Caco-2 (cell line): ENCODE measurements at regions not wholly inside any gene's neighbourhood (a gene's known extent, or its start where the extent isn't known, plus 50 kb on each side); places are given as distances from the start of the nearest gene placed in this dataset.

Experiments
- BruUV-seq: library from RNA; stranded (reverse); fragments of 400-500 nt; replicated peaks from 2 replicates; lab custom pipeline; 2021; lab: Mats Ljungman, UMichigan
- CTCF ChIA-PET: fragments of 300-600 bp; sonication (Branson Sonifier 250); formaldehyde crosslinking; loops from one replicate; lab custom pipeline; 2022; ENCODE audit warnings: antibody characterized with exemption; lab: Charles Lee
- POLR2A ChIA-PET: fragments of 300-600 bp; sonication (Branson Sonifier 250); formaldehyde crosslinking; loops from one replicate; lab custom pipeline; 2022; ENCODE audit warnings: antibody characterized with exemption; lab: Charles Lee
- DNase-seq, 2 experiments: peaks; one replicate each; pipeline versions ENCODE4 v3.0.0 to v3.0.0-alpha.2; 2020 to 2022
- H3K27me3 ChIP-seq: replicated peaks from 2 replicates; pipeline ENCODE4 v1.6.0; 2011; ENCODE audit warnings: low read length; ENCODE audit not compliant: control insufficient read depth, insufficient read depth
- H3K36me3 ChIP-seq: 2 replicates; pipeline ENCODE4 v1.5.1; 2011; ENCODE audit warnings: low read length; ENCODE audit not compliant: control insufficient read depth, insufficient read depth
- H3K4me1 ChIP-seq: fragments of 250-450 bp; sonication (Bioruptor Pico); 2 replicates; pipeline ENCODE4 v1.5.1; 2020; ENCODE audit warnings: mild to moderate bottlenecking
- H3K4me3 ChIP-seq: 2 replicates; pipeline ENCODE4 v1.5.1; 2011; ENCODE audit warnings: low read depth, mild to moderate bottlenecking, control low read depth, low read length
- H3K9me3 ChIP-seq: fragments of 250-450 bp; sonication (Bioruptor Pico); 2 replicates; pipeline ENCODE4 v1.5.1; 2020; ENCODE audit warnings: mild to moderate bottlenecking, moderate library complexity
- H3K27ac Mint-ChIP-seq: one replicate; pipeline ENCODE4 v1.8.0; 2022; ENCODE audit warnings: mixed read lengths; ENCODE audit not compliant: unreplicated experiment
- H3K27me3 Mint-ChIP-seq: one replicate; pipeline ENCODE4 v1.8.0; 2022; ENCODE audit warnings: mixed read lengths; ENCODE audit not compliant: insufficient read depth, unreplicated experiment
- H3K36me3 Mint-ChIP-seq: one replicate; pipeline ENCODE4 v1.8.0; 2022; ENCODE audit warnings: mild to moderate bottlenecking, mixed read lengths; ENCODE audit not compliant: insufficient read depth, unreplicated experiment
- H3K4me1 Mint-ChIP-seq: one replicate; pipeline ENCODE4 v1.8.0; 2022; ENCODE audit warnings: low read depth, mixed read lengths; ENCODE audit not compliant: unreplicated experiment
- H3K4me3 Mint-ChIP-seq: one replicate; pipeline ENCODE4 v1.8.0; 2022; ENCODE audit warnings: mild to moderate bottlenecking, moderate library complexity, mixed read lengths; ENCODE audit not compliant: unreplicated experiment
- H3K9me3 Mint-ChIP-seq: one replicate; pipeline ENCODE4 v1.8.0; 2022; ENCODE audit warnings: mixed read lengths; ENCODE audit not compliant: unreplicated experiment
- intact Hi-C: fragments of 100-400 bp; cut with micrococcal nuclease; formaldehyde crosslinking; loops from one replicate; pipeline ENCODE4 v1.10.0; 2022; ENCODE audit not compliant: unreplicated experiment
- TF ChIP-seq, protein P1 (sequence below), 2 experiments: fragments of 200-600 bp in 1 of 2; IDR thresholded peaks; 1 replicate in 1 of 2; 2 replicates in 1 of 2; pipeline versions ENCODE4 v1.5.1 to v1.8.0; 2011 to 2022; ENCODE audit warnings: antibody characterized with exemption in 1 of 2, control low read depth in 1 of 2, inconsistent platforms in 1 of 2, low read depth in 1 of 2, low read length in 1 of 2, mild to moderate bottlenecking in 1 of 2, moderate library complexity in 1 of 2; ENCODE audit not compliant: insufficient read depth in 1 of 2, severe bottlenecking in 1 of 2, unreplicated experiment in 1 of 2

GRCh38 chr22:46088541-46089311, 61.6 kb upstream of the PPARA start:
- H3K4me1 Mint-ChIP-seq: peaks cover 1% of the 10 kb centered on the region
- DNase-seq: peak in 1 of 2 experiments; percentile 28
- BruUV-seq: no TSS peak
- H3K4me1 ChIP-seq: peaks cover 18% of the 10 kb centered on the region
- no peaks in the 10 kb centered on the region for H3K9me3 Mint-ChIP-seq
- H3K27me3 ChIP-seq: no peaks in the 10 kb centered on the region
- no peak overlapping the region for H3K4me3 Mint-ChIP-seq
- POLR2A ChIA-PET: no interaction called here
- H3K4me3 ChIP-seq: no peak overlapping the region
- no peaks in the 10 kb centered on the region; the same call in 1 of the 2 replicates for H3K36me3 ChIP-seq
- intact Hi-C loops: no loop called here
- H3K27me3 Mint-ChIP-seq: no peaks in the 10 kb centered on the region
- no peaks in the 10 kb centered on the region for H3K9me3 ChIP-seq
- CTCF ChIA-PET: interaction anchor here (0.5 to 1.1 kb wide), 2 partner anchors 28 to 82 kb away, joined by 3 read pairs; no protein-coding TSS in a partner anchor
- TF ChIP-seq, protein P1, sequence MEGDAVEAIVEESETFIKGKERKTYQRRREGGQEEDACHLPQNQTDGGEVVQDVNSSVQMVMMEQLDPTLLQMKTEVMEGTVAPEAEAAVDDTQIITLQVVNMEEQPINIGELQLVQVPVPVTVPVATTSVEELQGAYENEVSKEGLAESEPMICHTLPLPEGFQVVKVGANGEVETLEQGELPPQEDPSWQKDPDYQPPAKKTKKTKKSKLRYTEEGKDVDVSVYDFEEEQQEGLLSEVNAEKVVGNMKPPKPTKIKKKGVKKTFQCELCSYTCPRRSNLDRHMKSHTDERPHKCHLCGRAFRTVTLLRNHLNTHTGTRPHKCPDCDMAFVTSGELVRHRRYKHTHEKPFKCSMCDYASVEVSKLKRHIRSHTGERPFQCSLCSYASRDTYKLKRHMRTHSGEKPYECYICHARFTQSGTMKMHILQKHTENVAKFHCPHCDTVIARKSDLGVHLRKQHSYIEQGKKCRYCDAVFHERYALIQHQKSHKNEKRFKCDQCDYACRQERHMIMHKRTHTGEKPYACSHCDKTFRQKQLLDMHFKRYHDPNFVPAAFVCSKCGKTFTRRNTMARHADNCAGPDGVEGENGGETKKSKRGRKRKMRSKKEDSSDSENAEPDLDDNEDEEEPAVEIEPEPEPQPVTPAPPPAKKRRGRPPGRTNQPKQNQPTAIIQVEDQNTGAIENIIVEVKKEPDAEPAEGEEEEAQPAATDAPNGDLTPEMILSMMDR (IDR thresholded peaks at IDR 0.05; ENCODE audit: insufficient read depth in 1 of 2, low read depth in 1 of 2, low read length in 1 of 2, severe bottlenecking in 1 of 2, unreplicated experiment in 1 of 2): no peak
- H3K27ac Mint-ChIP-seq: no peak overlapping the region
- H3K36me3 Mint-ChIP-seq: peaks cover 12% of the 10 kb centered on the region

DNA sequence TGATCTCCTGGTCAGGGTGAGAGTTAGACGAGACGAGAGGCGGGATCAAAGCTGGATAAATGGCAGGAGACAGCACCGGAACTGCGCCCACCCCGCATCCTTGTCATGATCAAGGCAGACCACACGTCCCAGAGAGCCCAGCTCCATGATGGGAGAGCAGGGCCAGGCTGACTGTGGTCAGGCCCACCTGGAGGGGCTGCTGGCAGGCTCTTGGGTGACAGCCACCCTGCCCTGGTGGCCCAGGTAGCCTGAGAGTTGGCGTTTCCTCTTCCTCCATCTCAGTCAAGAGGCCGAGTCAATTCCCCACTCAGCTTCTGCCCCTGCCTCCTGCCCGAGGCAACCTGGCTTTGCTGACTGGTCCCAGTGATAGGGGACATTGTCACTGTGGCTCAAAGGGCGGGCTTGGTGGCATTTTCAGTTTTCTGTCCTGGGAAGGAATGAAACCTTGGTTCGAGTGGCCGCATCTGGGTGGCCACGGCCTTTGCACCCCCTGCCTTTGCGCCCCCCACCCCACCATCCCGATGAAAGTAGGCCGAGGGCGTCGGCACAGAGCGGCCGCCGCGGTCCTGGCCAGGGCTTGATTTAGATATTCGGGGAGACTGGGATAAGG, 60.8 kb upstream of the PPARA start:
- Mint-ChIP-seq H3K36me3 (peaks cover 12% of the 10 kb centered on the region), H3K9me3 (no peaks in the 10 kb centered on the region), H3K4me3 (no peak overlapping the region), H3K27me3 (no peaks in the 10 kb centered on the region), H3K27ac (no peak overlapping the region), H3K4me1 (no peaks in the 10 kb centered on the region)
- no peak overlapping the region for H3K4me3 ChIP-seq
- H3K27me3 ChIP-seq: no peaks in the 10 kb centered on the region
- ChIA-PET CTCF (interaction anchor here (0.5 to 0.8 kb wide), 2 partner anchors 27 to 83 kb away, joined by 3 read pairs; no protein-coding TSS in a partner anchor), POLR2A (no interaction called here)
- BruUV-seq: no TSS peak
- no peaks in the 10 kb centered on the region for H3K9me3 ChIP-seq
- TF ChIP-seq, protein P1 (IDR thresholded peaks at IDR 0.05; ENCODE audit: insufficient read depth in 1 of 2, low read depth in 1 of 2, low read length in 1 of 2, severe bottlenecking in 1 of 2, unreplicated experiment in 1 of 2): no peak
- peak in 1 of 2 experiments; percentile 17 for DNase-seq
- peaks cover 18% of the 10 kb centered on the region for H3K4me1 ChIP-seq
- intact Hi-C loops: no loop called here
- no peaks in the 10 kb centered on the region; the same call in 1 of the 2 replicates for H3K36me3 ChIP-seq

DNA sequence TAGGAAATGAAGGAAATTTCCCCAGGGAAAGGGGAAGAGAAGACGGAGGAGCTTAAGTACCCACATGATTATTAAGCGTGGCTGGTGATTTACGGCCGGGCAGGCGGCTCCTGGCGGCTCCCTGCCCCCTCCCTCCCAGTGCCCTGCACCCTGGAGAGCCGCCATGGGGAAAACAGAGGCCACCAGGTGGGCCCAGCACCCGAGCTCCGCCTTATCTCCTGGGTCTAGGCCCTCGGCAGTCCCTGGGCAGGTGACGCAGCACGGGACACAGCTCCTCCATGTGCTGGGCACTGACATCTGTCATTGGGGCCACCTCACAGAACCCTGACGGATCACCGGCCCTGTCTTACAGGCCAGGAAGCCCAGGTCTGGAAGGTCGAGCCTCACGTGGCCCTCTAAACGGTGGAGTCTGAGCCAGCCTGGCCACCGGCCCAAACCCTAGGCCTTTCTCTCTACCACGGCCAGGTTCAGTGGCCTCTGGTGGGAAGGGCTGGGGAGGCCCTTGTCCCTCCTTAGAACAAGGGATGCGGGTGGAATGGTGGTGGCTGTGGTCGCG, 60.2 kb upstream of the PPARA start:
- ChIA-PET POLR2A (no interaction called here), CTCF (interaction anchor here (0.8 kb wide), 1 partner anchor 84 kb away, joined by 3 read pairs; no protein-coding TSS in a partner anchor)
- H3K9me3 ChIP-seq: no peaks in the 10 kb centered on the region
- H3K27me3 ChIP-seq: no peaks in the 10 kb centered on the region
- no peaks in the 10 kb centered on the region; the same call in 1 of the 2 replicates for H3K36me3 ChIP-seq
- Mint-ChIP-seq H3K4me3 (no peak overlapping the region), H3K27me3 (no peaks in the 10 kb centered on the region), H3K27ac (no peak overlapping the region), H3K36me3 (peaks cover 12% of the 10 kb centered on the region), H3K4me1 (no peaks in the 10 kb centered on the region), H3K9me3 (no peaks in the 10 kb centered on the region)
- H3K4me1 ChIP-seq: peaks cover 15% of the 10 kb centered on the region
- intact Hi-C loops: no loop called here
- no peak overlapping the region for H3K4me3 ChIP-seq
- TF ChIP-seq, protein P1 (IDR thresholded peaks at IDR 0.05; ENCODE audit: insufficient read depth in 1 of 2, low read depth in 1 of 2, low read length in 1 of 2, severe bottlenecking in 1 of 2, unreplicated experiment in 1 of 2): no peak
- BruUV-seq: no TSS peak
- DNase-seq: peak in 1 of 2 experiments; percentile 20
